ENCODE measurements at regions not wholly inside any gene's neighbourhood (a gene's known extent, or its start where the extent isn't known, plus 50 kb on each side); places are given as distances from the start of the nearest gene placed in this dataset.

GRCh38 chr14:56474419-56475022, 105.1 kb upstream of the TMEM260 start:
- TF ChIP-seq POLR2A (IDR thresholded peaks at IDR 0.05; ENCODE audit: low read depth) = no peak
- TF ChIP-seq CTCF (IDR thresholded peaks at IDR 0.05) = peak; percentile 64 to 80 (median 73)
- no peak for TF ChIP-seq POLR2AphosphoS5 (IDR thresholded peaks at IDR 0.05)
- no peak for TF ChIP-seq EP300 (IDR thresholded peaks at IDR 0.05)

Measured in esophagus muscularis mucosa (tissue), 4 donors.